Erythroblast (primary cell): ENCODE measurements at regions not wholly inside any gene's neighbourhood (a gene's known extent, or its start where the extent isn't known, plus 50 kb on each side); places are given as distances from the start of the nearest gene placed in this dataset.

Experiments
- GATA1 ChIP-seq: IDR thresholded peaks from 2 replicates; pipeline ENCODE4 v1.6.1; 2011; ENCODE audit warnings: low read depth, mild to moderate bottlenecking, control low read depth, low read length, moderate library complexity
- POLR2A ChIP-seq: IDR thresholded peaks from 2 replicates; pipeline ENCODE4 v1.6.1; 2011; ENCODE audit warnings: mild to moderate bottlenecking, low read length

GRCh38 chr7:46108272-46108671, 187.2 kb upstream of the IGFBP3 start:
- no peak for TF ChIP-seq POLR2A
- TF ChIP-seq GATA1 = no peak
